Common myeloid progenitor, CD34-positive (primary cell): ENCODE measurements at regions not wholly inside any gene's neighbourhood (a gene's known extent, or its start where the extent isn't known, plus 50 kb on each side); places are given as distances from the start of the nearest gene placed in this dataset.
"Not testable (repeated sequence)": the region's sequence is repeated elsewhere in the genome, so short reads cannot be mapped to it uniquely, and the experiment has no call there.

Source experiments
- CTCF ChIA-PET: fragments of 350-600 bp; sonication (Branson Sonifier 250); formaldehyde crosslinking; loops from one replicate; lab custom pipeline; 2021; ENCODE audit warnings: antibody characterized with exemption; lab: Charles Lee
- POLR2A ChIA-PET: fragments of 350-600 bp; sonication (Branson Sonifier 250); formaldehyde crosslinking; loops from one replicate; lab custom pipeline; 2021; ENCODE audit warnings: antibody characterized with exemption; lab: Charles Lee
- DNase-seq, 3 donors: peaks; one replicate each; pipeline versions ENCODE4 v3.0.0 to v3.0.0-alpha.2; 2013
- H3K27ac ChIP-seq, 2 experiments: 1 replicate in 1 of 2; 2 replicates in 1 of 2; pipeline ENCODE4 v1.7.0; 2013; ENCODE audit warnings: inconsistent platforms in 2 of 2, low read length in 2 of 2, mild to moderate bottlenecking in 2 of 2, low read depth in 1 of 2, moderate library complexity in 1 of 2; ENCODE audit not compliant: severe bottlenecking in 2 of 2, insufficient read depth in 1 of 2, poor library complexity in 1 of 2
- H3K27me3 ChIP-seq, 5 experiments: replicated peaks in 2 of 5; 1 replicate in 3 of 5; 2 replicates in 2 of 5; pipeline versions ENCODE4 v1.6.1 to v1.7.0; 2013; ENCODE audit warnings: low read length in 4 of 5, mild to moderate bottlenecking in 2 of 5, moderate library complexity in 2 of 5, inconsistent platforms in 1 of 5; ENCODE audit not compliant: insufficient read depth in 5 of 5, control insufficient read depth in 4 of 5
- H3K36me3 ChIP-seq, 4 experiments: 1 replicate in 2 of 4; 2 replicates in 2 of 4; pipeline versions ENCODE4 v1.6.1 to v1.7.0; 2013; ENCODE audit warnings: low read length in 3 of 4, control low read depth in 1 of 4, mild to moderate bottlenecking in 1 of 4; ENCODE audit not compliant: control insufficient read depth in 4 of 4, insufficient read depth in 4 of 4
- H3K4me1 ChIP-seq, 4 experiments: 1 replicate in 3 of 4; 2 replicates in 1 of 4; pipeline versions ENCODE4 v1.6.1 to v1.7.1; 2013; ENCODE audit warnings: low read length in 3 of 4, mild to moderate bottlenecking in 3 of 4, control low read depth in 1 of 4, inconsistent platforms in 1 of 4, moderate library complexity in 1 of 4; ENCODE audit not compliant: control insufficient read depth in 4 of 4, insufficient read depth in 4 of 4; ENCODE audit errors: control extremely low read depth in 1 of 4
- H3K4me3 ChIP-seq, 7 experiments: 1 replicate in 4 of 7; 2 replicates in 3 of 7; pipeline versions ENCODE4 v1.5.1 to v1.7.0; 2013; ENCODE audit warnings: mild to moderate bottlenecking in 7 of 7, low read length in 6 of 7, moderate library complexity in 6 of 7, inconsistent platforms in 2 of 7, low read depth in 2 of 7, control low read depth in 1 of 7; ENCODE audit not compliant: insufficient read depth in 4 of 7, control insufficient read depth in 1 of 7; ENCODE audit errors: extremely low read depth in 1 of 7
- H3K9me3 ChIP-seq, 5 experiments: 1 replicate in 4 of 5; 2 replicates in 1 of 5; pipeline versions ENCODE4 v1.6.1 to v1.7.1; 2013; ENCODE audit warnings: low read length in 4 of 5, mild to moderate bottlenecking in 2 of 5, inconsistent platforms in 1 of 5, low read depth in 1 of 5, moderate library complexity in 1 of 5; ENCODE audit not compliant: control insufficient read depth in 4 of 5, insufficient read depth in 2 of 5; ENCODE audit errors: control extremely low read depth in 1 of 5
- whole genome bisulfite sequencing: methylation state at CpG from one replicate; pipeline ENCODE4 v1.1.5; 2013; ENCODE audit not compliant: insufficient coverage; 5-methylcytosine and 5-hydroxymethylcytosine counted together

DNA sequence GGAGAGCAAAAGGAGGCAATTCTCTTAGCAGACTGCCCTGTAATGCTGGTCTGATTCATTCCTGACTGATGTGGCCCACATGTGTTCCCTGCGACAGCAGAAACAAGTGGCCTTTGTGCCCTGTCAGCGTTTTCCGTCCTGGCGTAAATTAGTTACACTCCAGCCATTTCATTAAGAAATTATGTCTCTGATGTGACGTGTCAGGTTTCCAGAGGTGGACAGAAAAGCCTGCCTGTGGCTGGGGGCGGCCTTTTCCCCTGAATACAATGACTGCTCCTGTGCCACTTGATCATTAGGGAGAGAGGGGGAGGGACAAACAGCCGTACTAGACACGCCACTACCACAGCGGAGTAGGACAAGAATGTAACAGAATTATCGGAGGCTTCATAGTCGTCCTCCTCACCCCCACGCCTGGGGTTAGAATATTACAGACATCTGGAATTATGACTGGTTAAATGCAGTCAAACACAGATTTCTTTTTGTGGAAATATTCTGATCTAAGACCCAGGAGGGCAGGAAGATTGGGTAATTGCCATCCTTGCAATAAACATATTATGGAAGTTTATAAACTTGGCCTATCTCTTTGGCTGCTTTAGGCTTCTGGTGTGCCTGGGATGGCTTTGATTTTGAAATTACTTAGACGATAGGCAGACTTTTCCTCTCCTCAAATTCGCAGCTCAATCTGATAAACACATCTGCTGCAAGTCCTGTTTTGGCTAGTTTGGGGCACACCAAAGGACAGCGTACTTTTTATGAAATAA is 146.2 kb upstream of the BCOR start:
- Histone ChIP-seq H3K36me3 (no peaks in the 10 kb centered on the region), H3K4me1 (peaks cover 0 to 19% (median 10%) of the 10 kb centered on the region in 4 experiments), H3K27ac (no peak overlapping the region), H3K4me3 (no peak overlapping the region), H3K27me3 (no peaks in the 10 kb centered on the region), H3K9me3 (no peaks in the 10 kb centered on the region)
- DNase-seq, result no peak
- ChIA-PET CTCF (no interaction called here), POLR2A (interaction anchor here (1.0 kb wide), 1 partner anchor 17 kb away, joined by 5 read pairs; no protein-coding TSS in a partner anchor)
- WGBS, result 91% methylated on average over 10 of the region's 15 CpGs

DNA sequence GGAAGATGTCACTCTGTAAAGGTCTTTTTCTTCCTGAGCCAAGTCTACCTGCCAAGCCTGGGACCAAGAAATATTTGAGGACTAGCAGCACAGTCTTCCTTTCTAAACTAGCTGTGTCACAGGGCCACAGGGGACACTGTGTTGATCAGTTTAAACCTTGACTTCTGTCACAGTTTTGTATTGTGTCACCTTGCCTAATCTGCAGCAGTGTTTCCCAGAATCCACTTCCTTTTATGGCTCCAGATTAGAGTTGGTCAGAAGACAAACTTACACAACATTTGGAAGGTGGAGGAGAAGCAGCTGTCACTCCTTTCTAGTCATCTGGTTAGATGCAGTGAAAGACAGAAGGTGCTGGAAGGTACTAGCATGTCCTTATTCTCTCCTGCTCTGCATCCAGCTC is 143.1 kb upstream of the BCOR start:
- no peak for DNase-seq
- no peak overlapping the region for H3K4me3 ChIP-seq
- ChIA-PET CTCF (no interaction called here), POLR2A (no interaction called here)
- H3K27ac ChIP-seq, result no peak overlapping the region
- H3K4me1 ChIP-seq, result peaks cover 0 to 31% (median 13%) of the 10 kb centered on the region in 4 experiments
- no peaks in the 10 kb centered on the region for H3K27me3 ChIP-seq
- no peaks in the 10 kb centered on the region for H3K36me3 ChIP-seq
- no peaks in the 10 kb centered on the region for H3K9me3 ChIP-seq

DNA sequence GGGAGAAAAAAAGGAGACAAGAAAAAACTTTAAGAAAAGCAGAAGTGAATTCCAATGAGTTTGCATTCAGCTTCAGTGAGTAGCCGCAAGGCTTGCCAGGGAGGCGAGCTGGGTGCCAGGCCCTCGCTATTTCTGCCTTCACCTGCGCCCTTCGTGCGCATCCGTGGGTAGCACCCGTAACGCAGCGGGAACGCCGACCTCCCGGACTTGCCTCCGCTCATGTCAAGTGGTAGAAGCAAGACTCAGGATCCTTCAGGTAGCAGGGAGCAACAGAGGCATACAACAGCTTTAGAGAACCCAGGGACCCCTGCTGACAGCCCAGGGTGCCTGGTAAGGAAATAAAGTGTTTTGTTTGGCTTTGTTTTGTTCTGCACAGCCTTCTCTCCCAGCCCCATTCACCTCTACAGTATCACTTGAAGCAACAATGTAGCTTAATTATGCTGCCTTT is 140.0 kb upstream of the BCOR start:
- no peaks in the 10 kb centered on the region for H3K9me3 ChIP-seq
- POLR2A ChIA-PET, result no interaction called here
- 22% methylated on average over 14 of the region's 14 CpGs for WGBS
- DNase-seq, result peak in 2 of 3 donors; percentile 49 to 59
- CTCF ChIA-PET, result interaction anchor here (0.9 to 1.4 kb wide), 2 partner anchors 24 to 88 kb away, joined by 3 to 5 read pairs; no protein-coding TSS in a partner anchor
- H3K27ac ChIP-seq, result no peak overlapping the region
- no peak overlapping the region for H3K4me3 ChIP-seq
- H3K36me3 ChIP-seq, result no peaks in the 10 kb centered on the region
- H3K27me3 ChIP-seq, result no peaks in the 10 kb centered on the region
- H3K4me1 ChIP-seq, result peaks cover 0 to 20% (median 4%) of the 10 kb centered on the region in 4 experiments

- Histone ChIP-seq H3K27ac (no peak overlapping the region), H3K27me3 (peaks cover 0 to 2% (median 0%) of the 10 kb centered on the region in 5 experiments), H3K4me1 (no peaks in the 10 kb centered on the region), H3K4me3 (no peak overlapping the region), H3K36me3 (no peaks in the 10 kb centered on the region), H3K9me3 (no peaks in the 10 kb centered on the region)
- CTCF ChIA-PET, result no interaction called here
- DNase-seq, result no peak
- POLR2A ChIA-PET, result no interaction called here
- 90% methylated on average over 2 of the region's 2 CpGs for WGBS
Observed at GRCh38 chrX:40230646-40231045, 132.9 kb upstream of the BCOR start.

DNA sequence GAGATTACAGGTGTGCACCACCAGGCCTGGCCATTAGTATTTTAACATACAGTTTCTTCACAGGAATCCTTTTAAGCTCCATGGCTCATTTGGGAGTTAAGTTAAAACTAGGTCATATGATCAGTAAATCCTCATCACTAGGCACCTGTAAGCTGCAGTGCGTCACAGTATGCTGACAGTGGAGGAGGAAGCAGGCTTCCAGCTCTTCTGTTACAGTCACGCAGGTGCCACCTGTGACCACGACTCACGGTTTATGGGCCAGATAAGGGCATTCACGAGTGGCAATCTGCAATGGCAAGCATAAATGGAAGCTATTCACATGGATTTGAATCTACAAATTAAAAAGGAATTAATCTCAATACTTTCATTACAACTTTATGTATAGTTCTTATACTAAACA is 129.4 kb upstream of the BCOR start:
- Histone ChIP-seq H3K36me3 (no peaks in the 10 kb centered on the region), H3K27ac (no peak overlapping the region), H3K4me1 (no peaks in the 10 kb centered on the region), H3K27me3 (peaks cover 0 to 2% (median 0%) of the 10 kb centered on the region in 5 experiments), H3K4me3 (no peak overlapping the region), H3K9me3 (peaks cover 0 to 2% (median 0%) of the 10 kb centered on the region in 5 experiments)
- DNase-seq, result peak in 1 of 3 donors; percentile 24
- WGBS, result 90% methylated on average over 2 of the region's 5 CpGs
- ChIA-PET CTCF (no interaction called here), POLR2A (interaction anchor here (0.8 kb wide), 1 partner anchor 17 kb away, joined by 5 read pairs; no protein-coding TSS in a partner anchor)

DNA sequence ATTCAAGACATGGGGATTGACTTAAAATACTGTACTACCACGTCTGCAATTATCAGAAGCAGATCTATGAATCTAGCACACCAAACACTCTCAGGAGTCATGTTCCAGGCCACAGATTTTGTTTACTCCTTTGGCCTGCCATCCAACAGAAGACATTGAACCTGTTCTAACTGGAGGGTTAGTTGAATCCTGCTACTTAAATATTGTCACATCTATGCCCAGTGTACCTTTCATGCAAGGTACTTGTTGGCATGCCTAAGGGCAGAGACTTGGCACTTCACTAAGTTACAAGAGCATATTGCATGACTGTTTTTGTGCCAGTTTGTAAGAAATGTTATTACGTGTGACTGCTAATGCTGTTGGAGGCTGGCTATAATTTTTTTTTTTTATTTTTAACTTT is 126.9 kb upstream of the BCOR start:
- no peaks in the 10 kb centered on the region for H3K36me3 ChIP-seq
- H3K27ac ChIP-seq, result no peak overlapping the region
- 40% methylated on average over 1 of the region's 2 CpGs for WGBS
- DNase-seq, result no peak
- ChIA-PET POLR2A (no interaction called here), CTCF (no interaction called here)
- H3K9me3 ChIP-seq, result peaks cover 0 to 5% (median 2%) of the 10 kb centered on the region in 5 experiments
- H3K4me1 ChIP-seq, result no peaks in the 10 kb centered on the region
- H3K27me3 ChIP-seq, result no peaks in the 10 kb centered on the region
- H3K4me3 ChIP-seq, result no peak overlapping the region

GRCh38 chrX:40222612-40223011 is 124.9 kb upstream of the BCOR start:
- H3K27ac ChIP-seq, H3K36me3 ChIP-seq, H3K9me3 ChIP-seq, POLR2A ChIA-PET, CTCF ChIA-PET, H3K4me3 ChIP-seq, H3K4me1 ChIP-seq, H3K27me3 ChIP-seq, DNase-seq: not testable (repeated sequence)
